Nephron (organoid): ENCODE measurements at regions not wholly inside any gene's neighbourhood (a gene's known extent, or its start where the extent isn't known, plus 50 kb on each side); places are given as distances from the start of the nearest gene placed in this dataset.
"Not testable (repeated sequence)": the region's sequence is repeated elsewhere in the genome, so short reads cannot be mapped to it uniquely, and the experiment has no call there.

Experiments
- H3K27ac Mint-ChIP-seq, 3 experiments: 2 replicates each; pipeline ENCODE4 v1.8.0; 2020; ENCODE audit warnings: mixed read lengths in 3 of 3, mild to moderate bottlenecking in 2 of 3, moderate library complexity in 1 of 3
- H3K27me3 Mint-ChIP-seq: 2 replicates; pipeline ENCODE4 v1.8.0; 2021; ENCODE audit warnings: low read depth, mild to moderate bottlenecking, moderate library complexity, mixed read lengths
- H3K36me3 Mint-ChIP-seq: 2 replicates; pipeline ENCODE4 v1.8.0; 2020; ENCODE audit warnings: low read depth, mixed read lengths
- H3K4me1 Mint-ChIP-seq: 2 replicates; pipeline ENCODE4 v1.8.0; 2020; ENCODE audit warnings: mixed read lengths
- H3K4me3 Mint-ChIP-seq, 3 experiments: 2 replicates each; pipeline ENCODE4 v1.8.0; 2020; ENCODE audit warnings: mild to moderate bottlenecking in 3 of 3, mixed read lengths in 3 of 3, moderate library complexity in 2 of 3
- H3K9me3 Mint-ChIP-seq: 2 replicates; pipeline ENCODE4 v1.8.0; 2020; ENCODE audit warnings: mixed read lengths
- TF ChIP-seq, protein P1 (sequence below), 3 experiments: fragments of 200-600 bp; sonication (generic); IDR thresholded peaks; one replicate each; pipeline ENCODE4 v1.5.0; 2021; ENCODE audit warnings: antibody characterized with exemption in 3 of 3; ENCODE audit not compliant: unreplicated experiment in 3 of 3

DNA sequence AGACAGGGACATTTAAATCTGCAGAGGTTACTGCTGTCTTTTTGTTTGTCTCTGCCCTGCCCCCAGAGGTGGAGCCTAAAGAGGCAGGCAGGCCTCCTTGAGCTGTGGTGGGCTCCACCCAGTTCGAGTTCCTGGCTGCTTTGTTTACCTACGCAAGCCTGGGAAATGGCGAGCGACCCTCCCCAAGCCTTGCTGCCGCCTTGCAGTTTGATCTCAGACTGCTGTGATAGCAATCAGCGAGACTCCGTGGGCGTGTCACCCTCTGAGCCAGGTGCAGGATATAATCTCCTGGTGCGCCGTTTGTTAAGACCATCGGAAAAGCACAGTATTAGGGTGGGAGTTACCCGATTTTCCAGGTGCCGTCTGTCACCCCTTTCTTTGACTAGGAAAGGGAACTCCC, 93.3 kb downstream of the ANKRD30BL start:
- not testable (repeated sequence) for H3K27ac Mint-ChIP-seq, H3K4me1 Mint-ChIP-seq, H3K36me3 Mint-ChIP-seq, H3K27me3 Mint-ChIP-seq, H3K4me3 Mint-ChIP-seq
- peaks cover 13% of the 10 kb centered on the region for H3K9me3 Mint-ChIP-seq

DNA sequence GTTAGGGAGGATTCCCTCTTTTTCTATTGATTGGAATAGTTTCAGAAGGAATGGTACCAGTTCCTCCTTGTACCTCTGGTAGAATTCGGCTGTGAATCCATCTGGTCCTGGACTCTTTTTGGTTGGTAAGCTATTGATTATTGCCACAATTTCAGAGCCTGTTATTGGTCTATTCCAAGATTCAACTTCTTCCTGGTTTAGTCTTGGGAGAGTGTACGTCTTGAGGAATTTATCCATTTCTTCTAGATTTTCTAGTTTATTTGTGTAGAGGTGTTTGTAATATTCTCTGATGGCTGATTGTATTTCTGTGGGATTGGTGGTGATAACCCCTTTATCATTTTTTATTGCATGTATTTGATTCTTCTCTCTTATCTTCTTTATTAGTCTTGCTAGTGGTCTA, 96.4 kb downstream of the ANKRD30BL start:
- not testable (repeated sequence) for H3K4me1 Mint-ChIP-seq, H3K4me3 Mint-ChIP-seq, H3K27me3 Mint-ChIP-seq, H3K36me3 Mint-ChIP-seq, H3K27ac Mint-ChIP-seq
- H3K9me3 Mint-ChIP-seq: peaks cover 13% of the 10 kb centered on the region

DNA sequence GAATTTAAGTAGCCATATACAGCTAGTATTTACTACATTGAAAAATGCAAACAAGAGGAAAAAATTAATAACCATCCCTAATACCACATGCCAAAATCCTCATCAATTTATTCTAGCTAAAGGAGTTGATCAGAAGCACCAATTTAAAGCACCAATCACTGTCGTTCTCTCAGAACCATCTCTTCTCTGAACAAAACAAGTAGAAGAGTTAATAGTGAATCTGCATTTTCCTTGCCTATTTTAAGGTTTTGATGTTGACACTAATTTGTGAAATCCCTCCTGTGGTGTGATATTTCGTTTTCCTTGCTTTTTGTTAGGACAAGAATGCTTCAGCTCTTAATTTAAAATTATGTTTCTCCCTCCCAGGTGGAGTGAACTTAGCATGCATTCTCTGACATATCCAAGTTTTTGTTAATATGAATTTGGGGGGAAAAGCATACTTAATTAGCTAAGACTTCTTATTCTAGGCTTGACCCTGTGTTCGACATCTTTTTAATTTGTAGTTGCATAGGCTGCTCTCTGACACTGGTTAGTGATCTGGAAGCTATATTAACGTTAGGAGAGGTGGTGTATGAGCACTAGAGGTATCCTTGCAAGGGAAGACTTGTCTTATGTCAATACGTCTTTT, 122.0 kb downstream of the ANKRD30BL start:
- H3K4me3 Mint-ChIP-seq: peak overlapping the region; percentile 42 to 64 (median 57)
- not testable (repeated sequence) for H3K27ac Mint-ChIP-seq, H3K4me1 Mint-ChIP-seq, H3K9me3 Mint-ChIP-seq, H3K36me3 Mint-ChIP-seq
- peaks cover 68% of the 10 kb centered on the region for H3K27me3 Mint-ChIP-seq

DNA sequence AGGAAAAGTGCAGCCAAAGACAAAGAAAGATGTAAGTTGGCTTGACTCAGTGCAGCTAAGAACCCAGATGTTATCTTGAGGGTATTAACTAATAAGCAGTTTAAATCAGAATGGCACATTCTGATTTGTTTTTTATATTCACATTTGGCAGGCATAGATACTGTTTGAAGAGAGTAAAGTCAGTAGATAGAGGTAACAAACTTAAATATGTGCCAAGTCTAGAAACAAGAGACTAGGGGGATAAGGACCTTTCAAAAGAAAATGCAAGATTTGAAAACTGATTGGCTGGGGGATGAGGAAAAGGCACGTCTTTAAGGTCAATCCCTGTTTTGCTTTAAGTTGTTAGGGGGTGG, 122.9 kb downstream of the ANKRD30BL start:
- H3K9me3 Mint-ChIP-seq, H3K4me1 Mint-ChIP-seq, H3K27ac Mint-ChIP-seq, H3K36me3 Mint-ChIP-seq: not testable (repeated sequence)
- peak overlapping the region; percentile 79 to 87 (median 83) for H3K4me3 Mint-ChIP-seq
- H3K27me3 Mint-ChIP-seq: peaks cover 65% of the 10 kb centered on the region

DNA sequence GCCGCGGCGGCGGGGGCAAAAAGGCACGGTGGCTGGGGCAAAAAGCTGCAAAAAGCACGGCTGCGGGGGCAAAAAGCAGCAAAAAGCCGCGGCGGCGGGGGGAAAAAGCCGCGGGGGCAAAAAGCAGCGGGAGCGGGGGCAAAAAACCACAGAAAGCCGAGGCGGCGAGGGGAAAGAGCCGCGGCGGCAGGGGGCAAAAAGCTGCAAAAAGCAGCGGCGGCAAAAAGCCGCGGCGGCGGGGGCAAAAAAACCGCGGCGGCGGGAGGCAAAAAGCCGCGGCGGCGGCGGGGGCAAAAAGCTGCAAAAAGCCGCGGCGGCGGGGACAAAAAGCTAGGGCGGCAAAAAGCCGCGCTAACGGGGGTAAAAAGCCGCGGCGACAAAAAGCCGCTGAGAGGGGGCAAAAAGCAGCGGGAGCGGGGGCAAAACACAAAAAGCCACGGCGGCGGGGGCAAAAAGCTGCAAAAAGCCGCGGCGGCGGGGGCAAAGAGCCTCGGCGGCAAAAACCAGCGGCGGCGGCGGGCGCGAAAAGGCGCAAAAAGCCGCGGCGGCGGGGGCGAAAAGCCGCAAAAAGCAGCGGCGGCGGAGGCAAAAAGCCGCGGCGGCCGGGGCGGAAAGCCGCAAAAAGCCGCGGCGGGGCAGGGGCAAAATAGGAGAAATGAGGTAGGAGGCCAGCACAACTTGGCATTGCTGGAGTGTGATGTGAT, 123.4 kb downstream of the ANKRD30BL start:
- TF ChIP-seq, protein P1, sequence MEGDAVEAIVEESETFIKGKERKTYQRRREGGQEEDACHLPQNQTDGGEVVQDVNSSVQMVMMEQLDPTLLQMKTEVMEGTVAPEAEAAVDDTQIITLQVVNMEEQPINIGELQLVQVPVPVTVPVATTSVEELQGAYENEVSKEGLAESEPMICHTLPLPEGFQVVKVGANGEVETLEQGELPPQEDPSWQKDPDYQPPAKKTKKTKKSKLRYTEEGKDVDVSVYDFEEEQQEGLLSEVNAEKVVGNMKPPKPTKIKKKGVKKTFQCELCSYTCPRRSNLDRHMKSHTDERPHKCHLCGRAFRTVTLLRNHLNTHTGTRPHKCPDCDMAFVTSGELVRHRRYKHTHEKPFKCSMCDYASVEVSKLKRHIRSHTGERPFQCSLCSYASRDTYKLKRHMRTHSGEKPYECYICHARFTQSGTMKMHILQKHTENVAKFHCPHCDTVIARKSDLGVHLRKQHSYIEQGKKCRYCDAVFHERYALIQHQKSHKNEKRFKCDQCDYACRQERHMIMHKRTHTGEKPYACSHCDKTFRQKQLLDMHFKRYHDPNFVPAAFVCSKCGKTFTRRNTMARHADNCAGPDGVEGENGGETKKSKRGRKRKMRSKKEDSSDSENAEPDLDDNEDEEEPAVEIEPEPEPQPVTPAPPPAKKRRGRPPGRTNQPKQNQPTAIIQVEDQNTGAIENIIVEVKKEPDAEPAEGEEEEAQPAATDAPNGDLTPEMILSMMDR (IDR thresholded peaks at IDR 0.05; ENCODE audit: unreplicated experiment in 3 of 3): no peak
- Mint-ChIP-seq H3K4me3 (peak overlapping the region; percentile 79 to 87 (median 83)), H3K4me1 (peaks cover 5% of the 10 kb centered on the region), H3K27ac (no peak overlapping the region), H3K27me3 (peaks cover 59% of the 10 kb centered on the region), H3K9me3 (peaks cover 3% of the 10 kb centered on the region), H3K36me3 (peaks cover 4% of the 10 kb centered on the region)

DNA sequence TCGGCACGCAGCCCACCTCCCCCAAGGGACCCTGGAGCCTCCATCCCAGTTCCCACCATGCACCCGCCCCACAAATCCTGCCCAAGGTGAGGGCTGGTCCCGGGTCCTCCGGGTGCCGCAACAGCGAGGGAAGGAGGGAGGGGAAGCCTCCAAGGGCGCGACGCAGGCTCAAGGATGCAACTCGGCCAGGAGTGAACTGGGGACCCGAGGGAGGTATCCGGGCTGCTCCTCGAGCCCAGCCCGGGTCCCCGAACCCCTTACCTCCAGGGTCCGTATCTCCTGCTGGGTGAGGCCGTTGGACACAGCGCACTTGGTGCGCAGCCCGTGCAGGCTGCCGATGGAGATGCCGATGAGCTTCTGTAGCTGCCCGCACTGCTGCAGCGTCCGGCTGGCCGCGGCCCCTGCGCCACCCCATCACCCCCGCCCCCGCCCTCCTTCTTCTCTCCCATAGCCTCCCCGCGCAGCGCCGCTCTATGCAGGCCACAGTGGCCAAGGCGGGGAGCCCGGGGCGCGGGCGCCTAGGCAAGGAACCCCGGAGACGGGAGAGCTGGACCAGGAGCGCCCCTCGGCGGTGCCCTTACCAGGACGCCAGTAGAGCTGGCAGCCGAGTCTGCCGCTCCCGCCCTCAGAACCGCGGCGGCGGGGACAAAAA, 124.1 kb downstream of the ANKRD30BL start:
- no peak overlapping the region for H3K27ac Mint-ChIP-seq

DNA sequence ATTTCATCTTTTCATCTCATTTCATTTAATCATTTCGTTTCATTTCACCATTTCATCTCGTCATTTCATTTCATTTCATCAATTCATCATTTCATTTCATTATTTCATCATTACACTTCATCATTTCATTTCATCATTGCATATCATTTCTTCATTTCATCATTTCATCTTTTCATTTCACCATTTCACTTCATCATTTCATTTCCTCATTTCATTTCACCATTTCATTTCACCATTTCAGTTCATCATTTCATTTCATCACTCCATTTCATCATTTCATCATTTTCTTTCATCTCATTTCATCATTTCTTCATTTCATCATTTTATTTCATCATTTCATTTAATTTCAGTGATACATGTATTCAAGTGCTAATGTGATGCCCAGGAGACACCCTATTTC, 127.1 kb downstream of the ANKRD30BL start:
- peaks cover 27% of the 10 kb centered on the region for H3K27me3 Mint-ChIP-seq
- H3K4me3 Mint-ChIP-seq: no peak overlapping the region
- H3K4me1 Mint-ChIP-seq: peaks cover 5% of the 10 kb centered on the region
- TF ChIP-seq, protein P1 (IDR thresholded peaks at IDR 0.05; ENCODE audit: unreplicated experiment in 3 of 3): no peak
- no peaks in the 10 kb centered on the region for H3K36me3 Mint-ChIP-seq
- no peaks in the 10 kb centered on the region for H3K9me3 Mint-ChIP-seq
- no peak overlapping the region for H3K27ac Mint-ChIP-seq

More for the DNA sequence above, 124.1 kb downstream of the ANKRD30BL start:
- Mint-ChIP-seq H3K9me3 (peaks cover 2% of the 10 kb centered on the region), H3K4me1 (peaks cover 5% of the 10 kb centered on the region), H3K27me3 (peaks cover 56% of the 10 kb centered on the region), H3K4me3 (peak overlapping the region; percentile 82 to 87 (median 83)), H3K36me3 (peaks cover 4% of the 10 kb centered on the region)
- TF ChIP-seq, protein P1 (IDR thresholded peaks at IDR 0.05; ENCODE audit: unreplicated experiment in 3 of 3): no peak

DNA sequence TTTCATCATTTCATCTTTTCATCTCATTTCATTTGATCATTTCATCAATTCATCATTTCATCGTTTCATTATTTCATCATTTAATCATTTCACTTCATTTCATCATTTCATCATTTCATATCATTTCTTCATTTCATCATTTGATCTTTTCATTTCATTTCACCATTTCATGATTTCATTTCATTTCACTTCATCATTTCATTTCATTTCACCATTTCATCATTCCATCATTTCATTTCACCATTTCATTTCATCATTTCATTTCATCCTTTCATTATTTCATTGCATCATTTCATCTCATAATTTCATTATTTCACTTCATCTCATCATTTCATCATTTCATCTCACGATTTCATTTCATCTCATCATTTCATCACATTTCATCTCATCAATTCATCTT, 127.8 kb downstream of the ANKRD30BL start:
- no peak overlapping the region for H3K27ac Mint-ChIP-seq
- H3K4me3 Mint-ChIP-seq: no peak overlapping the region

More for the DNA sequence above, 127.8 kb downstream of the ANKRD30BL start:
- no peaks in the 10 kb centered on the region for H3K36me3 Mint-ChIP-seq
- H3K4me1 Mint-ChIP-seq: peaks cover 4% of the 10 kb centered on the region
- peaks cover 20% of the 10 kb centered on the region for H3K27me3 Mint-ChIP-seq
- no peaks in the 10 kb centered on the region for H3K9me3 Mint-ChIP-seq
- TF ChIP-seq, protein P1 (IDR thresholded peaks at IDR 0.05; ENCODE audit: unreplicated experiment in 3 of 3): no peak
